ENCODE measurements at regions not wholly inside any gene's neighbourhood (a gene's known extent, or its start where the extent isn't known, plus 50 kb on each side); places are given as distances from the start of the nearest gene placed in this dataset.

DNA sequence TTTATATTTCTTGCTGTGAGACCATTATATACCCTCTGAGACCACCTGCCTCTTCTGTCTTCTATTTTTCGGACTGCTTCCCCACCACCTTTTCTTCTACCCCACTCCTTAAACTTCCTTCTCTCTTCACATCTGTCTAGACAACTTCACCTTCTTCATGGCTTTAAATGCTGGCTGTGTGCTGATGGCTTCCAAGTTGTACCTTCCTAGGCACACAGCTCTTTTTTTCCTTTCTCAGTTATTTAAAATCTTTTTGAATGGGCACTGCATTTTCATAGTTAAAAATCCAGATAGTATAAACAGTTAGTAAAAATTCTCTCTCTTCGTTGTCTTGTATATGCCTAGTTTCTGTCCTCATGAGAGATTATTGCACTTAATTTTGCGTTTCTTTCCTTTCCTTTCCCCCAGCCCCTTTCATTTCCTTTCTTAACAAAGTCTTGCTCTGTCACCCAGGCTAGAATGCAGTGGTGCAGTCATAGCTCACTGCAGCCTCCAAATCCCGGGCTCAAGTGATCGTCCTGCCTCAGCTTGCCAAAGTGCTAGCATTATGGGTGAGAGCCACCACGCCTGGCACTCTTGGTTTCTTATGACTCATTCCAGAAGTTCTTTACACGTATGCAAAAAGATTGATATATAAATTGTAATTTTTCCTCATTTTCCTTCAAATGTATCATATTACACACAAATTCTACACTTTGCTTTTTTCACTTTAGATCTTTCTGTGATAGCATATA lies 114.3 kb downstream of the NPIPB5 start:
- Histone ChIP-seq H3K27me3 (peaks cover 0 to 34% (median 6%) of the 10 kb centered on the region in 9 donors), H3K9me3 (peaks cover 0 to 12% (median 0%) of the 10 kb centered on the region in 12 donors), H3K4me1 (no peaks in the 10 kb centered on the region), H3K27ac (no peak overlapping the region), H3K36me3 (no peaks in the 10 kb centered on the region), H3K4me3 (no peak overlapping the region)
- DNase-seq (no peak), ATAC-seq (no peak)
- intact Hi-C loops (cut with DNase I) = no loop called here
- TF ChIP-seq, protein P1, sequence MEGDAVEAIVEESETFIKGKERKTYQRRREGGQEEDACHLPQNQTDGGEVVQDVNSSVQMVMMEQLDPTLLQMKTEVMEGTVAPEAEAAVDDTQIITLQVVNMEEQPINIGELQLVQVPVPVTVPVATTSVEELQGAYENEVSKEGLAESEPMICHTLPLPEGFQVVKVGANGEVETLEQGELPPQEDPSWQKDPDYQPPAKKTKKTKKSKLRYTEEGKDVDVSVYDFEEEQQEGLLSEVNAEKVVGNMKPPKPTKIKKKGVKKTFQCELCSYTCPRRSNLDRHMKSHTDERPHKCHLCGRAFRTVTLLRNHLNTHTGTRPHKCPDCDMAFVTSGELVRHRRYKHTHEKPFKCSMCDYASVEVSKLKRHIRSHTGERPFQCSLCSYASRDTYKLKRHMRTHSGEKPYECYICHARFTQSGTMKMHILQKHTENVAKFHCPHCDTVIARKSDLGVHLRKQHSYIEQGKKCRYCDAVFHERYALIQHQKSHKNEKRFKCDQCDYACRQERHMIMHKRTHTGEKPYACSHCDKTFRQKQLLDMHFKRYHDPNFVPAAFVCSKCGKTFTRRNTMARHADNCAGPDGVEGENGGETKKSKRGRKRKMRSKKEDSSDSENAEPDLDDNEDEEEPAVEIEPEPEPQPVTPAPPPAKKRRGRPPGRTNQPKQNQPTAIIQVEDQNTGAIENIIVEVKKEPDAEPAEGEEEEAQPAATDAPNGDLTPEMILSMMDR (IDR thresholded peaks at IDR 0.05) = no peak
- TF ChIP-seq POLR2A (IDR thresholded peaks at IDR 0.05) = no peak
- 69 to 80% (median 74%) methylated on average over 7 of the region's 7 CpGs for WGBS, 4 donors

DNA sequence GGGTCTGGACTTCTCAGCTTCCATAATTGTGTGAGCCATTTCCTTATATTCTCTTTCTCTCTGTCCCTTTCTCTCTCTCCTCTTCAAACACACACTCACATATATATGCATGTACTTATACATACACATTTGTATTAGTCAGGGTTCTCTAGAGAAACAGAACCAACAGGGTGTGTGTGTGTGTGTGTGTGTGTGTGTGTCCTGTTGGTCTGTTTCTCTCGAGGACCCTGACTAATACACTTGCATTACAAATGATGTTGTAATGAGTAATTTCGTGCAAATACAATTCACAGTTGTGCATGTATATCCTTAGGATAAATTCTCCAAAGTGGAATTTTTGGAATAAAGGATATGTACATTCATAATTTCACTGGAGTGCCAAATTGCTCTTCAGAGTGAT lies 115.3 kb downstream of the NPIPB5 start:
- Histone ChIP-seq H3K9me3 (peaks cover 0 to 12% (median 0%) of the 10 kb centered on the region in 12 donors), H3K36me3 (no peaks in the 10 kb centered on the region), H3K4me3 (no peak overlapping the region), H3K27ac (no peak overlapping the region), H3K27me3 (peaks cover 0 to 29% (median 4%) of the 10 kb centered on the region in 9 donors), H3K4me1 (no peaks in the 10 kb centered on the region)
- intact Hi-C loops (cut with DNase I) = no loop called here
- WGBS, 4 donors = 50 to 65% (median 61%) methylated on average over 2 of the region's 2 CpGs
- DNase-seq (no peak), ATAC-seq (no peak)
- TF ChIP-seq, protein P1 (IDR thresholded peaks at IDR 0.05) = no peak
- no peak for TF ChIP-seq POLR2A (IDR thresholded peaks at IDR 0.05)

DNA sequence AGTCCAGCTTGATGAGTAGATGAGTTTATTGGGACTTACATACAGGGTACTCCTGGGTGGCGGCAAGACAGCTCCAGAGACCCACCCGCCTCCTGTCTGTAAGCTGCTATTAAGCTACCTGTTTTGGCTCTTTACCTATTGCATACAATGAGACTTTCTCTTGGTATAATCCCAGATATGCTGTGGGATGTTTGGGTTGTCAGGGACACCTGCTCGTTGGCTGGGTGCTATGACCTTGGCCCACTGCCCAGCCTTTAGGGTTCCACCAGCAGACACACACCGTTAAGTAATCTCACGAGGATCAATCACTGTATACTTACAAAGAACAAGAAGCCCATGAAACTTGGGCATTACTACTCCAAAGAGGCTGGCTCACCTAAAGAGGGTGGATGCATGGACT lies 116.4 kb downstream of the NPIPB5 start:
- 66 to 79% (median 72%) methylated on average over 5 of the region's 5 CpGs for WGBS, 4 donors
- no peak for TF ChIP-seq POLR2A (IDR thresholded peaks at IDR 0.05)
- TF ChIP-seq, protein P1 (IDR thresholded peaks at IDR 0.05) = no peak
- Histone ChIP-seq H3K36me3 (no peaks in the 10 kb centered on the region), H3K4me1 (no peaks in the 10 kb centered on the region), H3K9me3 (peaks cover 0 to 12% (median 0%) of the 10 kb centered on the region in 12 donors), H3K4me3 (no peak overlapping the region), H3K27ac (no peak overlapping the region), H3K27me3 (peaks cover 0 to 29% (median 4%) of the 10 kb centered on the region in 9 donors)
- DNase-seq (no peak), ATAC-seq (no peak)
- intact Hi-C loops (cut with DNase I) = no loop called here

DNA sequence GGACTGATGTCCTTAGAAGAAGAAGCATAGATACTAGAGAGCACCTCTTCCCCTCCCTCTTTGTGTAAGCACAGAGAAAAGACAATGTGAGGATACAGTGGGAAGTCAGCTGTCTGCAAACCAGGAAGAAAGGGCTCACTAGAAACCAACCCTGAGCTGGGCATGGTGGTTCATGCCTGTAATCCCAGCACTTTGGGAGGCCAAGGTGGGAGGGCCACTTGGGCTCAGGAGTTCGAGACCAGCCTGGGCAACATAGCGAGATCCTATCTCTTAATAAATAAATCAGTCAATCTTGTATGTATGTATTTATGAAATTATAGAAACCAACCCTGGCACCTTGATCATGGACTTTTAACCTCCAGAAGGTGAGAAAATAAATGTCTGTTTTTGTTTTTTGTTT lies 118.3 kb downstream of the NPIPB5 start:
- Histone ChIP-seq H3K9me3 (peaks cover 0 to 12% (median 0%) of the 10 kb centered on the region in 12 donors), H3K27me3 (peaks cover 0 to 42% (median 13%) of the 10 kb centered on the region in 9 donors), H3K36me3 (no peaks in the 10 kb centered on the region), H3K4me1 (no peaks in the 10 kb centered on the region), H3K4me3 (no peak overlapping the region), H3K27ac (no peak overlapping the region)
- intact Hi-C loops (cut with DNase I) = no loop called here
- WGBS, 4 donors = 86 to 100% (median 93%) methylated on average over 2 of the region's 2 CpGs
- ATAC-seq = no peak
- TF ChIP-seq, protein P1 (IDR thresholded peaks at IDR 0.05) = no peak
- no peak for TF ChIP-seq POLR2A (IDR thresholded peaks at IDR 0.05)
- no peak for DNase-seq
